ENCODE measurements at regions not wholly inside any gene's neighbourhood (a gene's known extent, or its start where the extent isn't known, plus 50 kb on each side); places are given as distances from the start of the nearest gene placed in this dataset.

DNA sequence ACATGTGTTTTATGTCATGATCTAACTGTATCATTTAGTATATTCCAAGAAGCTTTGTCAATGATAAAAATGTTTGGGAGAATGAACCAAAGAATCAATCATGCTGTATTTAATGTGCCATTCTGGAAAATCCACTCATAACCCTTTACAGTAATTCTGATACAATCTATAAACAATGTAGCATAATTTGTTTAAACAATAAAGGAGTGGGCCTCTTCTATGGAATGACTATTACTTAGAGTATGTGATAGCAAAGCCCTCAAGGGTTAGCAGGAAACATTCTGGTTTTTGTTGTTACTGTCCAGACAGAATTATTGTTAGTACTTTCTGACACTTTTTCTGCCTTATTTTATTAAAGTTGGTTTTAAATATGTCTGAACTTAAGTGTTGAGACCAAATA is 1073.1 kb downstream of the SLITRK5 start:
- TF ChIP-seq CTCF (conservative IDR thresholded peaks at IDR 0.05; ENCODE audit: low read depth, low read length): no peak
- no peak for TF ChIP-seq EZH2 (IDR thresholded peaks at IDR 0.05; ENCODE audit: borderline replicate concordance, low read depth, low read length, poor library complexity, severe bottlenecking)

Measured in A673 (cell line).